ENCODE measurements at regions not wholly inside any gene's neighbourhood (a gene's known extent, or its start where the extent isn't known, plus 50 kb on each side); places are given as distances from the start of the nearest gene placed in this dataset.
"Not testable (repeated sequence)": the region's sequence is repeated elsewhere in the genome, so short reads cannot be mapped to it uniquely, and the experiment has no call there.

DNA sequence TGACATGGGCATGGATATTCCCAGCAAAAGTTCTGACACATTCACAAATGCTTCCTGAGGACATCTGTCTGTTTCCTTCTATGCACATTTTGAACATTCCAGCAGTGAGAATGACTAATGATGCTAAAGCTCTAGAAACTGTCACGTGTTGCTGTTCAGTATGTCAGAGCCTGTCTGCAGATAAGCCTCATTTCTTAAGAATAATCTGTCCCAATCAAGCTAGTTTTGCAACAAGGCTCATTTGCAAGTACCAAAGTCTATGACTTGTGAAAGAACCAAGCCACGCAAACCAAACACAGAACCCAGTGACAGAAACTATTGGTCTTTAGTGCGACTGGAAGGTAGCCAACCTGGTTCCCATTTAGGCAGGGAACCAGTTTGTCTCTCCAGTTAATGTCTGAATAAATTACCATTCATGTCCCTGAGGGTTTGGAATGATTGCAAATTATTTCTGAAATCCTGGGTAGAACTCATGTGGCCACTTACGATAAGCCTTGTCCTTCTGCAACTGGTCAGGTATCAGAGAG is 178.5 kb downstream of the C9orf152 start:
- Histone ChIP-seq H3K9me3 (no peaks in the 10 kb centered on the region), H3K27ac (peak overlapping the region; percentile 23), H3K4me3 (no peak overlapping the region), H3K27me3 (no peaks in the 10 kb centered on the region), H3K4me1 (peaks cover 17% of the 10 kb centered on the region), H3K36me3 (no peaks in the 10 kb centered on the region)
- 33% methylated on average over 4 of the region's 4 CpGs for WGBS
- TF ChIP-seq, protein P1, sequence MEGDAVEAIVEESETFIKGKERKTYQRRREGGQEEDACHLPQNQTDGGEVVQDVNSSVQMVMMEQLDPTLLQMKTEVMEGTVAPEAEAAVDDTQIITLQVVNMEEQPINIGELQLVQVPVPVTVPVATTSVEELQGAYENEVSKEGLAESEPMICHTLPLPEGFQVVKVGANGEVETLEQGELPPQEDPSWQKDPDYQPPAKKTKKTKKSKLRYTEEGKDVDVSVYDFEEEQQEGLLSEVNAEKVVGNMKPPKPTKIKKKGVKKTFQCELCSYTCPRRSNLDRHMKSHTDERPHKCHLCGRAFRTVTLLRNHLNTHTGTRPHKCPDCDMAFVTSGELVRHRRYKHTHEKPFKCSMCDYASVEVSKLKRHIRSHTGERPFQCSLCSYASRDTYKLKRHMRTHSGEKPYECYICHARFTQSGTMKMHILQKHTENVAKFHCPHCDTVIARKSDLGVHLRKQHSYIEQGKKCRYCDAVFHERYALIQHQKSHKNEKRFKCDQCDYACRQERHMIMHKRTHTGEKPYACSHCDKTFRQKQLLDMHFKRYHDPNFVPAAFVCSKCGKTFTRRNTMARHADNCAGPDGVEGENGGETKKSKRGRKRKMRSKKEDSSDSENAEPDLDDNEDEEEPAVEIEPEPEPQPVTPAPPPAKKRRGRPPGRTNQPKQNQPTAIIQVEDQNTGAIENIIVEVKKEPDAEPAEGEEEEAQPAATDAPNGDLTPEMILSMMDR (IDR thresholded peaks at IDR 0.05): no peak
- TF ChIP-seq POLR2A (IDR thresholded peaks at IDR 0.05) (no peak), POLR2AphosphoS5 (IDR thresholded peaks at IDR 0.05) (peak in 2 of 3 donors; percentile 58 to 67), EP300 (IDR thresholded peaks at IDR 0.05) (no peak)
- DNase-seq (ENCODE audit: low spot score in 2 of 2): no peak

DNA sequence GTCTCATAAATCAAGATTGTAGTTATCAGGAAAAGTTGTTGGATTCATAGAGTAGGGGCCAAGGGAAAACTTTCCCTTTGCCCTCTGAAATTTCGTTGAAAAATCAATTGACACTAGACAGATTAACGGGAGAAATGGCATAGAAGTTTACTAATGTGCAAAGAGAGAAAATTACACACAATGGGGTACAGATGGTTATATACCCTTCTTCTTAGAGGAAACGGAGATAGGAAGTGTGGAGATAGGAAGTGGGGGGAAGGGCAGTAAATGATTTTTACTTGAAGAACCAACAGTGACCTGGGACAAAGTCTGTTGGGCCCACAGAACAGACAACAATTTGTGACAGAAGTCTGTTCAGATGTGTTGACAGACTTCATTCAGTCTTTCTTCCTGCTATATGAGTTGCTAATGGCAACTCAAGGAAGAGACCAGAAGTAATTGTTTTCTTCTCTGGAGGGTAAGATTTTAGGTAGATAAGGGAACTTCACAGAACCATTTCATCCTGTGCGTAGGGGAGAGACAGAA is 177.9 kb downstream of the C9orf152 start:
- Histone ChIP-seq H3K9me3 (no peaks in the 10 kb centered on the region), H3K36me3 (no peaks in the 10 kb centered on the region), H3K27me3 (no peaks in the 10 kb centered on the region), H3K27ac (peak overlapping the region; percentile 23), H3K4me3 (no peak overlapping the region), H3K4me1 (peaks cover 17% of the 10 kb centered on the region)
- no peak for TF ChIP-seq POLR2AphosphoS5 (IDR thresholded peaks at IDR 0.05)
- no peak for TF ChIP-seq POLR2A (IDR thresholded peaks at IDR 0.05)
- TF ChIP-seq, protein P1 (IDR thresholded peaks at IDR 0.05): no peak
- TF ChIP-seq EP300 (IDR thresholded peaks at IDR 0.05): no peak
- WGBS: 61% methylated on average over 4 of the region's 4 CpGs
- DNase-seq (ENCODE audit: low spot score in 2 of 2): no peak

DNA sequence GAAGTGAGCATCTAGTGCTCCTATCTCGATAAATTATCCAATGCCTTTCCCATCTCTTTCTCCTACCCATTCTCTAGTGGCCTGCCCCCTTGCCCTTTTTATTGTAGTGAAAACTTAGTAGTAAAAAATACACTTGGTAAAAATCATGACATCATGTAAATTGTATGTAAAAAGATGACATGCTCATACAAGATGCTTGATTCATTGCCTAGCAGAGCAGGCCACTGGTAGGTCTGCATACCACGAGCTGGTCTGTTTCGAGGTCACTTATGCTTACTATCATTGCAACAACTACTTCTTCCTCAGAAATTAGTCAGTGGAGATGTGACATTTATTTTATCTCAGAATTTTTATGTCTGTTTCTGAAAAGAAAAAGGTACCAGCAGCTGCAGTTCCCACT is 177.3 kb downstream of the C9orf152 start:
- Histone ChIP-seq H3K4me3 (no peak overlapping the region), H3K36me3 (no peaks in the 10 kb centered on the region), H3K4me1 (peaks cover 17% of the 10 kb centered on the region), H3K27ac (no peak overlapping the region), H3K9me3 (no peaks in the 10 kb centered on the region), H3K27me3 (no peaks in the 10 kb centered on the region)
- no peak for TF ChIP-seq POLR2AphosphoS5 (IDR thresholded peaks at IDR 0.05)
- TF ChIP-seq POLR2A (IDR thresholded peaks at IDR 0.05): no peak
- TF ChIP-seq, protein P1 (IDR thresholded peaks at IDR 0.05): no peak
- TF ChIP-seq EP300 (IDR thresholded peaks at IDR 0.05): no peak
- no peak for DNase-seq (ENCODE audit: low spot score in 2 of 2)
- WGBS: 74% methylated on average over 3 of the region's 3 CpGs

DNA sequence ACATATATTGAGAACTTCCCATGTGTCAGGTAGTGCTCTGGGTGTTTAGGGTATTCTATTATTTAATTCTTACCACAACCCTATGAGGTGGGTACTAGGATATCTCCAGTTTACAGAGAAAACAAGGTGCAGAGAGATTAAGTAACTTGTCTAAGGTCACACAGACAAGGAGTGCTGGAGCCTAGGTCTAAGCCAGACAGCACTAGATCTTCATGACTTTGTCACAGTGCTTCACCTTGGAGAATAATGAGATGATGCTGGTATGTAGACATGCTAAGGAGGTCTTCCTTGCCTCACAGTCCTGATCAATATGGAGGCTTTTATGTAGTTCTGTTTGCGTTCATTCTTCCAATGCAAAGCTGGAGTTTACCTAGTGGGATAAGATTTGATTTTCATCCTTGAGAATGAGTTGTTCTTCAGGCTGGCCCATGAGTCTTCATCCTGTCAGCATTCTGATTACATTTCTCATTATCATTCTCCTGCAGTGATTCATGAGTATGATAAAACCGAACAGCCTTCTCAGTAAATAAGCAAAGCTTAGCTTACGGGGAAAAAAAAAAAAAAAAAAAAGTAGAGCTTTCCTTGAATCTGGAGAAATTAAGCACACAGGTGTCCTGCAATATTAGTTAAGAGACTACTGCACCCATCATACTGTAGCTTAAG is 176.3 kb downstream of the C9orf152 start:
- DNase-seq (ENCODE audit: low spot score in 2 of 2): no peak

DNA sequence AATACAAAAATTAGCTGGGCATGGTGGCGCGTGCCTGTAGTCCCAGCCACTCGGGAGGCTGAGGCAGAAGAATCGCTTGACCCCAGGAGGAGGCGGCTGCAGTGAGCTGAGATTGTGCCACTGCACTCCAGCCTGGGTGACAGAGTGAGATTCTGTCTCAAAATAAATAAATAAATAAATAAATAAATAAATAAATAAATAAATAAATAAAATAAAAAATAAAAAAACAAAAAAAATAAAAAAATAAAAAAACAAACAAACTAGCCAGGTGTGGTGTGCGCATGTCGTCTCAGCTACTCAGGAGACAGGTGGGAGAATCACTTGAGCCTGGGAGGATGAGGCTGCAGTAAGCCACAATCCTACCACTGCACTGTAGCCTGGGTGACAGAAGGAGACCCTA is 175.4 kb downstream of the C9orf152 start:
- not testable (repeated sequence) for DNase-seq (ENCODE audit: low spot score in 2 of 2); H3K27ac ChIP-seq
- WGBS: 95% methylated on average over 7 of the region's 7 CpGs

More for the DNA sequence above, 176.3 kb downstream of the C9orf152 start:
- Histone ChIP-seq H3K4me3 (no peak overlapping the region), H3K27ac (no peak overlapping the region), H3K4me1 (peaks cover 17% of the 10 kb centered on the region), H3K9me3 (no peaks in the 10 kb centered on the region), H3K36me3 (no peaks in the 10 kb centered on the region), H3K27me3 (no peaks in the 10 kb centered on the region)
- 75% methylated on average over 3 of the region's 3 CpGs for WGBS
- TF ChIP-seq EP300 (IDR thresholded peaks at IDR 0.05): no peak
- TF ChIP-seq POLR2A (IDR thresholded peaks at IDR 0.05): no peak
- TF ChIP-seq, protein P1 (IDR thresholded peaks at IDR 0.05): no peak
- no peak for TF ChIP-seq POLR2AphosphoS5 (IDR thresholded peaks at IDR 0.05)

More for the DNA sequence above, 175.4 kb downstream of the C9orf152 start:
- H3K36me3 ChIP-seq, H3K27me3 ChIP-seq, H3K9me3 ChIP-seq, H3K4me3 ChIP-seq: not testable (repeated sequence)
- H3K4me1 ChIP-seq: peaks cover 17% of the 10 kb centered on the region
